DMS53 (cell line): ENCODE measurements at regions not wholly inside any gene's neighbourhood (a gene's known extent, or its start where the extent isn't known, plus 50 kb on each side); places are given as distances from the start of the nearest gene placed in this dataset.

ENCODE experiments used
- DNase-seq: peaks from one replicate; lab custom pipeline; 2025; lab: John Stamatoyannopoulos, UW

- no peak for DNase-seq
Measured at GRCh38 chr18:4638680-4639079, 183.6 kb upstream of the DLGAP1 start.

- no peak for DNase-seq
Measured at GRCh38 chr18:4637876-4638275, 182.8 kb upstream of the DLGAP1 start.

- peak; percentile 34 for DNase-seq
Measured at GRCh38 chr18:4636967-4637366, 181.9 kb upstream of the DLGAP1 start.

GRCh38 chr18:4631239-4631638 lies 176.1 kb upstream of the DLGAP1 start:
- DNase-seq: no peak

- no peak for DNase-seq
Measured at GRCh38 chr18:4605212-4605611, 150.1 kb upstream of the DLGAP1 start.

GRCh38 chr18:4603955-4604354 lies 148.8 kb upstream of the DLGAP1 start:
- DNase-seq: no peak

GRCh38 chr18:4599312-4599711 lies 144.2 kb upstream of the DLGAP1 start:
- DNase-seq: no peak

GRCh38 chr18:4597301-4597700 lies 142.2 kb upstream of the DLGAP1 start:
- DNase-seq: no peak

- no peak for DNase-seq
Measured at GRCh38 chr18:4593895-4594294, 138.8 kb upstream of the DLGAP1 start.

- DNase-seq: no peak
Measured at GRCh38 chr18:4593459-4593858, 138.4 kb upstream of the DLGAP1 start.

- DNase-seq: no peak
Measured at GRCh38 chr18:4589056-4589800, 134.1 kb upstream of the DLGAP1 start.

- no peak for DNase-seq
Measured at GRCh38 chr18:4587204-4587603, 132.1 kb upstream of the DLGAP1 start.

GRCh38 chr18:4586731-4587130 lies 131.6 kb upstream of the DLGAP1 start:
- peak; percentile 25 for DNase-seq

GRCh38 chr18:4582431-4583335 lies 127.6 kb upstream of the DLGAP1 start:
- DNase-seq: no peak

GRCh38 chr18:4581966-4582365 lies 126.9 kb upstream of the DLGAP1 start:
- DNase-seq: no peak

GRCh38 chr18:4578449-4578848 lies 123.3 kb upstream of the DLGAP1 start:
- no peak for DNase-seq

- no peak for DNase-seq
Measured at GRCh38 chr18:4573735-4574134, 118.6 kb upstream of the DLGAP1 start.

- no peak for DNase-seq
Measured at GRCh38 chr18:4557502-4557901, 102.4 kb upstream of the DLGAP1 start.

GRCh38 chr18:4551001-4551360 lies 95.9 kb upstream of the DLGAP1 start:
- no peak for DNase-seq

- no peak for DNase-seq
Measured at GRCh38 chr18:4549164-4549872, 94.2 kb upstream of the DLGAP1 start.

- no peak for DNase-seq
Measured at GRCh38 chr18:4547126-4547525, 92.0 kb upstream of the DLGAP1 start.

GRCh38 chr18:4544142-4544541 lies 89.0 kb upstream of the DLGAP1 start:
- peak; percentile 31 for DNase-seq

- DNase-seq: no peak
Measured at GRCh38 chr18:4543711-4544110, 88.6 kb upstream of the DLGAP1 start.
